DOHH2 (cell line): ENCODE measurements at regions not wholly inside any gene's neighbourhood (a gene's known extent, or its start where the extent isn't known, plus 50 kb on each side); places are given as distances from the start of the nearest gene placed in this dataset.

Source experiments
- H3F3A ChIP-seq: fragments of 200-600 bp; sonication (generic), shearing (Covaris generic); 2 replicates; pipeline ENCODE4 v1.6.0; 2016; ENCODE audit warnings: antibody characterized with exemption, mild to moderate bottlenecking; ENCODE audit not compliant: control insufficient read depth, insufficient read depth
- H3K27ac ChIP-seq: fragments of 200-600 bp; sonication (generic); 2 replicates; pipeline ENCODE4 v1.5.1; 2014; ENCODE audit warnings: low read depth, mild to moderate bottlenecking, low read length, moderate library complexity
- H3K27me3 ChIP-seq: fragments of 200-600 bp; sonication (generic); 2 replicates; pipeline ENCODE4 v1.6.1; 2014; ENCODE audit warnings: mild to moderate bottlenecking, low read length, mixed read lengths; ENCODE audit not compliant: control insufficient read depth
- H3K36me3 ChIP-seq: fragments of 200-600 bp; sonication (generic); 2 replicates; pipeline ENCODE4 v1.6.1; 2014; ENCODE audit warnings: mild to moderate bottlenecking, low read length, moderate library complexity, mixed read lengths; ENCODE audit not compliant: control insufficient read depth
- H3K4me1 ChIP-seq: fragments of 200-600 bp; sonication (generic); 2 replicates; pipeline ENCODE4 v1.6.1; 2014; ENCODE audit warnings: mild to moderate bottlenecking, low read length, mixed read lengths; ENCODE audit not compliant: control insufficient read depth
- H3K4me2 ChIP-seq: fragments of 200-600 bp; sonication (generic); 2 replicates; pipeline ENCODE4 v1.6.0; 2014; ENCODE audit warnings: mild to moderate bottlenecking, low read length, moderate library complexity
- H3K4me3 ChIP-seq: fragments of 200-600 bp; sonication (generic); 2 replicates; pipeline ENCODE4 v1.5.1; 2014; ENCODE audit warnings: mild to moderate bottlenecking, low read length, mixed read lengths
- H3K79me2 ChIP-seq: fragments of 200-600 bp; sonication (generic); 2 replicates; pipeline ENCODE4 v1.6.1; 2014; ENCODE audit warnings: mild to moderate bottlenecking, low read length, mixed read lengths; ENCODE audit not compliant: control insufficient read depth
- H3K9me2 ChIP-seq: fragments of 200-600 bp; sonication (generic); replicated peaks from 2 replicates; pipeline ENCODE4 v1.6.1; 2014; ENCODE audit warnings: mild to moderate bottlenecking, low read length, mixed read lengths; ENCODE audit not compliant: control insufficient read depth
- H3K9me3 ChIP-seq: fragments of 200-600 bp; sonication (generic); 2 replicates; pipeline ENCODE4 v1.6.1; 2014; ENCODE audit warnings: antibody characterized with exemption, low read length, mixed read lengths; ENCODE audit not compliant: control insufficient read depth, insufficient read depth
- H4K20me1 ChIP-seq: fragments of 200-600 bp; sonication (generic); 2 replicates; pipeline ENCODE4 v1.6.0; 2014; ENCODE audit warnings: low read depth, mild to moderate bottlenecking, antibody characterized with exemption, low read length, moderate library complexity; ENCODE audit not compliant: control insufficient read depth, insufficient read depth
- EZH2phosphoT487 ChIP-seq: fragments of 200-600 bp; sonication (generic); IDR thresholded peaks from 2 replicates; pipeline ENCODE4 v1.6.1; 2017; ENCODE audit warnings: borderline replicate concordance, mild to moderate bottlenecking, antibody characterized with exemption, low read length, moderate library complexity, mixed read lengths
- TF ChIP-seq, protein P1 (sequence below): fragments of 200-600 bp; sonication (generic); IDR thresholded peaks from one replicate; pipeline ENCODE4 v1.5.1; 2014; ENCODE audit warnings: antibody characterized with exemption, mild to moderate bottlenecking, low read depth, low read length; ENCODE audit not compliant: poor library complexity, severe bottlenecking

DNA sequence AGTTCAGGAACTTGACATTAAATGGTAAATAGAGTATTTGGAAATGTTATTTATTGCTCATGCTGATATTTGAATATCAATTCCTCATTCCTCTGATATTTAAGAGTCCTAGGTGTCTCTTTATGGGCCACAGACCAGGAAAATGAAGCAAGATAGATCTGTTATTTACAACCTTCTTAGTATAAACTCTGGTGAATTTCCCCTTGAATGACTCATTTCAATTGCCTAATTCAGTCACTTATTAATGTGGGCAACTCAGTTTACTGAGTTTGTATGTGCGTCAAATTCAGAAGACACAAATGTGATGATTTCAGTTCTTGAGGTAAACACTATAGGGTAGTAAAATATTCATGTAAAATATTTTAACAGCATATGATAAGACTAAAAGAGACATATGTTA, 1404.4 kb upstream of the PRMT6 start:
- Histone ChIP-seq H3K9me2 (no peaks in the 10 kb centered on the region), H4K20me1 (no peaks in the 10 kb centered on the region), H3K79me2 (no peaks in the 10 kb centered on the region), H3K4me3 (no peak overlapping the region), H3F3A (no peaks in the 10 kb centered on the region), H3K27me3 (no peaks in the 10 kb centered on the region), H3K4me2 (no peak overlapping the region), H3K4me1 (no peaks in the 10 kb centered on the region), H3K27ac (no peak overlapping the region), H3K9me3 (no peaks in the 10 kb centered on the region), H3K36me3 (no peaks in the 10 kb centered on the region)
- TF ChIP-seq EZH2phosphoT487: no peak
- TF ChIP-seq, protein P1, sequence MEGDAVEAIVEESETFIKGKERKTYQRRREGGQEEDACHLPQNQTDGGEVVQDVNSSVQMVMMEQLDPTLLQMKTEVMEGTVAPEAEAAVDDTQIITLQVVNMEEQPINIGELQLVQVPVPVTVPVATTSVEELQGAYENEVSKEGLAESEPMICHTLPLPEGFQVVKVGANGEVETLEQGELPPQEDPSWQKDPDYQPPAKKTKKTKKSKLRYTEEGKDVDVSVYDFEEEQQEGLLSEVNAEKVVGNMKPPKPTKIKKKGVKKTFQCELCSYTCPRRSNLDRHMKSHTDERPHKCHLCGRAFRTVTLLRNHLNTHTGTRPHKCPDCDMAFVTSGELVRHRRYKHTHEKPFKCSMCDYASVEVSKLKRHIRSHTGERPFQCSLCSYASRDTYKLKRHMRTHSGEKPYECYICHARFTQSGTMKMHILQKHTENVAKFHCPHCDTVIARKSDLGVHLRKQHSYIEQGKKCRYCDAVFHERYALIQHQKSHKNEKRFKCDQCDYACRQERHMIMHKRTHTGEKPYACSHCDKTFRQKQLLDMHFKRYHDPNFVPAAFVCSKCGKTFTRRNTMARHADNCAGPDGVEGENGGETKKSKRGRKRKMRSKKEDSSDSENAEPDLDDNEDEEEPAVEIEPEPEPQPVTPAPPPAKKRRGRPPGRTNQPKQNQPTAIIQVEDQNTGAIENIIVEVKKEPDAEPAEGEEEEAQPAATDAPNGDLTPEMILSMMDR: no peak

DNA sequence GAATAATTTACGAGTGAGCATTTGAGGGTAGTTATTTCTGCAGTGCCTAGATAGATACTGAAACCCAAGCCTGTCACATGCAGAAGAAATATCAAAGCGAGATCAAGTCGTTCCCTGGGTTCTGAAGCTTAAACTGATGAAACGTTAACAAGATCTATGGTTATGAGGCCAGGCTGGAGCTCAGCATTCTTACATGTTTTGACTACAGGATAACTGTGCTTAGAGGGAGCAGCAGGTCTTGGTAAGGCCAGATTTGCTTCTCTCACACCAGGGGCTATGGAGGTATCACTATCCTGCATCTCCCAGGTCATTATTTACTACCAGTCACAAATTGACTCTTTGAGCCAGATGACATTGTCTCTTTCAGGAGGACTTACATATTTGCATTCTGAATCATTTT, 1401.4 kb upstream of the PRMT6 start:
- Histone ChIP-seq H3K4me1 (no peaks in the 10 kb centered on the region), H3K27ac (no peak overlapping the region), H3K79me2 (no peaks in the 10 kb centered on the region), H3K4me2 (no peak overlapping the region), H3K4me3 (no peak overlapping the region), H4K20me1 (no peaks in the 10 kb centered on the region), H3K9me2 (no peaks in the 10 kb centered on the region), H3K9me3 (no peaks in the 10 kb centered on the region), H3K36me3 (no peaks in the 10 kb centered on the region), H3K27me3 (no peaks in the 10 kb centered on the region), H3F3A (no peaks in the 10 kb centered on the region)
- no peak for TF ChIP-seq EZH2phosphoT487
- TF ChIP-seq, protein P1: no peak

DNA sequence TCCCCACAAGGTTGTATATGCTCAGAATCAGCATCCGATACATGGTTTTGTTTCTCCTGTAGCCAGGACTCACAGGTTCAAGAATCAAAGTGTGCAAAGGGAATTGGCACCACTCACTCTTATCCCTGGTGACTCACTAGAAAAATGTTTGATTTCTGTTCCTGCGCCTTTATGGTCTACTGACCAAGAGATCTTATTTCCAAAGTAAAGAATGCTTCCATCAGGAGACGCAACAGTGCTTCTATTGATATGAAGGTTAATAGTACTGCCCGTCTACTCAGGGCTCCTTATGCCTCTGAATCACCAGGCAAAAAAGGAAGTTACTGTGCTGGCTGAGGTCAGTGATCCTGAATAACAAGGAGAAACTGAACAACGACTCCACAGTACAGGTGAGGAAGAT, 1392.0 kb upstream of the PRMT6 start:
- H3K36me3 ChIP-seq: no peaks in the 10 kb centered on the region
- no peak overlapping the region for H3K4me3 ChIP-seq
- TF ChIP-seq EZH2phosphoT487: no peak
- TF ChIP-seq, protein P1: no peak
- H3K9me2 ChIP-seq: no peaks in the 10 kb centered on the region
- H4K20me1 ChIP-seq: no peaks in the 10 kb centered on the region
- no peaks in the 10 kb centered on the region for H3K79me2 ChIP-seq
- H3K27me3 ChIP-seq: no peaks in the 10 kb centered on the region
- H3F3A ChIP-seq: no peaks in the 10 kb centered on the region
- no peaks in the 10 kb centered on the region for H3K4me1 ChIP-seq
- no peak overlapping the region for H3K4me2 ChIP-seq
- no peaks in the 10 kb centered on the region for H3K9me3 ChIP-seq
- no peak overlapping the region for H3K27ac ChIP-seq

DNA sequence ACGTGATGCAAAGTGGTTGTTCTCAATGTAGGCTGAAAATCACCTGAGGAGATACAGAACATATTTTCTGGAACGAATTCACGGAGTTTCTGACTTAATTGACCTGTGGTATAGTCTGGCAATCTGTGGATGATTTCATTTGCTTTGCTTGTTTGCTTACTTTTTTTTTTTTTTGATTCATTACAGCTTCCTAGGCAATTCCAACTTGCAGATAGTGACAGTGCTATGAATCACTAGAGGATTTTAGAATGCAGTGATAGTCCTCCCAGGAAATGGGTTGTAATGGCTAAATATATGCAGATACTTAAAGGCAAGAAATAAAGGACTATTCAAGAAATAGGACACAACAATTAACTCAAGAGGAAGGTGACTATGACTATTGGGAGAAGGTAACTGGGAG, 1378.1 kb upstream of the PRMT6 start:
- Histone ChIP-seq H3K4me2 (no peak overlapping the region), H4K20me1 (no peaks in the 10 kb centered on the region), H3F3A (no peaks in the 10 kb centered on the region), H3K9me3 (no peaks in the 10 kb centered on the region), H3K36me3 (no peaks in the 10 kb centered on the region), H3K4me3 (no peak overlapping the region), H3K27me3 (no peaks in the 10 kb centered on the region), H3K79me2 (no peaks in the 10 kb centered on the region), H3K9me2 (no peaks in the 10 kb centered on the region), H3K4me1 (no peaks in the 10 kb centered on the region), H3K27ac (no peak overlapping the region)
- TF ChIP-seq EZH2phosphoT487: no peak
- TF ChIP-seq, protein P1: no peak
